SU-DHL-6 (cell line): ENCODE measurements at regions not wholly inside any gene's neighbourhood (a gene's known extent, or its start where the extent isn't known, plus 50 kb on each side); places are given as distances from the start of the nearest gene placed in this dataset.
A peak's percentile ranks its signal among the peaks of the same experiment; 100 is the strongest.

Experiments used
- H2AFZ ChIP-seq: fragments of 200-600 bp; sonication (generic); 2 replicates; pipeline ENCODE4 v1.6.1; 2014; ENCODE audit warnings: low read depth, mild to moderate bottlenecking, moderate library complexity, mixed read lengths, antibody characterized with exemption, low read length; ENCODE audit not compliant: severe bottlenecking
- H3F3A ChIP-seq: fragments of 200-600 bp; shearing (Covaris generic); 2 replicates; pipeline ENCODE4 v1.6.0; 2016; ENCODE audit warnings: antibody characterized with exemption, mild to moderate bottlenecking; ENCODE audit not compliant: insufficient read depth
- H3K27ac ChIP-seq: fragments of 200-600 bp; sonication (generic); 2 replicates; pipeline ENCODE4 v1.5.1; 2016; ENCODE audit warnings: low read depth, mild to moderate bottlenecking, low read length, moderate library complexity, mixed read lengths
- H3K27me3 ChIP-seq: fragments of 200-600 bp; sonication (generic), shearing (Covaris generic); 2 replicates; pipeline ENCODE4 v1.6.0; 2014; ENCODE audit warnings: mild to moderate bottlenecking, low read length
- H3K36me3 ChIP-seq: fragments of 200-600 bp; sonication (generic); 2 replicates; pipeline ENCODE4 v1.6.1; 2014; ENCODE audit warnings: mild to moderate bottlenecking, low read length, mixed read lengths
- H3K4me2 ChIP-seq: fragments of 300-600, 200-600 bp; shearing (Covaris generic), sonication (generic); 2 replicates; pipeline ENCODE4 v1.6.0; 2014; ENCODE audit warnings: low read length, low read depth, mild to moderate bottlenecking; ENCODE audit not compliant: poor library complexity, severe bottlenecking
- H3K4me3 ChIP-seq: fragments of 200-600 bp; sonication (generic); 2 replicates; pipeline ENCODE4 v1.5.1; 2014; ENCODE audit warnings: antibody characterized with exemption, low read length, mild to moderate bottlenecking, mixed read lengths; ENCODE audit not compliant: insufficient read depth, poor library complexity, severe bottlenecking
- H3K79me2 ChIP-seq: fragments of 200-600 bp; sonication (generic); 2 replicates; pipeline ENCODE4 v1.6.1; 2014; ENCODE audit warnings: mild to moderate bottlenecking, low read length, moderate library complexity; ENCODE audit not compliant: insufficient read depth
- H3K9ac ChIP-seq: fragments of 200-600 bp; sonication (generic); 2 replicates; pipeline ENCODE4 v1.7.0; 2014; ENCODE audit warnings: mild to moderate bottlenecking, low read length
- H3K9me2 ChIP-seq: fragments of 200-600 bp; sonication (generic); replicated peaks from 2 replicates; pipeline ENCODE4 v1.6.1; 2014; ENCODE audit warnings: low read length; ENCODE audit not compliant: insufficient read depth
- H3K9me3 ChIP-seq: fragments of 200-600 bp; sonication (generic); 2 replicates; pipeline ENCODE4 v1.6.1; 2014; ENCODE audit warnings: low read length, mixed read lengths; ENCODE audit not compliant: insufficient read depth
- H4K20me1 ChIP-seq: fragments of 200-600 bp; sonication (generic); 2 replicates; pipeline ENCODE4 v1.6.1; 2014; ENCODE audit warnings: low read depth, mild to moderate bottlenecking, antibody characterized with exemption, low read length, moderate library complexity, mixed read lengths
- CTCF ChIP-seq: fragments of 200-600 bp; sonication (generic); IDR thresholded peaks from one replicate; pipeline ENCODE4 v1.5.1; 2017; ENCODE audit warnings: antibody characterized with exemption, mild to moderate bottlenecking, low read length, moderate library complexity; ENCODE audit not compliant: insufficient read depth, poor library complexity, severe bottlenecking
- EZH2phosphoT487 ChIP-seq: fragments of 200-600 bp; sonication (generic), shearing (Covaris generic); conservative IDR thresholded peaks from 2 replicates; pipeline ENCODE4 v1.6.1; 2018; ENCODE audit warnings: mild to moderate bottlenecking, antibody characterized with exemption, low read length, moderate library complexity, mixed read lengths

- no peak overlapping the region for H3K4me2 ChIP-seq
- H4K20me1 ChIP-seq = no peaks in the 10 kb centered on the region
- no peaks in the 10 kb centered on the region for H3K9me2 ChIP-seq
- H3K79me2 ChIP-seq = no peaks in the 10 kb centered on the region
- H3K9ac ChIP-seq = no peak overlapping the region
- H3K36me3 ChIP-seq = no peaks in the 10 kb centered on the region
- no peak overlapping the region for H2AFZ ChIP-seq
- no peak overlapping the region for H3K27ac ChIP-seq
- no peaks in the 10 kb centered on the region for H3K9me3 ChIP-seq
- H3K27me3 ChIP-seq = no peaks in the 10 kb centered on the region
- TF ChIP-seq CTCF = peak; percentile 71
- no peak for TF ChIP-seq EZH2phosphoT487
- no peak overlapping the region for H3K4me3 ChIP-seq
- H3F3A ChIP-seq = peaks cover 12% of the 10 kb centered on the region
Measured at GRCh38 chr1:39098546-39099250, 72.5 kb downstream of the NDUFS5 start.

- Histone ChIP-seq H3K9me2 (no peaks in the 10 kb centered on the region), H3F3A (peaks cover 14% of the 10 kb centered on the region), H3K9me3 (no peaks in the 10 kb centered on the region), H3K36me3 (no peaks in the 10 kb centered on the region), H2AFZ (no peak overlapping the region), H3K79me2 (no peaks in the 10 kb centered on the region), H3K9ac (no peak overlapping the region), H3K4me3 (no peak overlapping the region), H3K27ac (no peak overlapping the region), H4K20me1 (no peaks in the 10 kb centered on the region), H3K27me3 (no peaks in the 10 kb centered on the region), H3K4me2 (no peak overlapping the region)
- TF ChIP-seq CTCF = peak; percentile 43
- no peak for TF ChIP-seq EZH2phosphoT487
Measured at GRCh38 chr1:39102537-39103327, 76.6 kb downstream of the NDUFS5 start.

- no peaks in the 10 kb centered on the region for H3K9me2 ChIP-seq
- no peaks in the 10 kb centered on the region for H3K27me3 ChIP-seq
- H3K9me3 ChIP-seq = no peaks in the 10 kb centered on the region
- H3K4me2 ChIP-seq = no peak overlapping the region
- no peaks in the 10 kb centered on the region for H3K36me3 ChIP-seq
- no peak overlapping the region for H3K27ac ChIP-seq
- no peaks in the 10 kb centered on the region for H4K20me1 ChIP-seq
- no peaks in the 10 kb centered on the region for H3K79me2 ChIP-seq
- H3K9ac ChIP-seq = no peak overlapping the region
- no peak overlapping the region for H2AFZ ChIP-seq
- no peak for TF ChIP-seq CTCF
- no peak for TF ChIP-seq EZH2phosphoT487
- H3F3A ChIP-seq = peaks cover 14% of the 10 kb centered on the region
- H3K4me3 ChIP-seq = no peak overlapping the region
Measured at GRCh38 chr1:39103328-39104157, 77.4 kb downstream of the NDUFS5 start.
